PFSK-1 (cell line): ENCODE measurements at regions not wholly inside any gene's neighbourhood (a gene's known extent, or its start where the extent isn't known, plus 50 kb on each side); places are given as distances from the start of the nearest gene placed in this dataset.

Experiments
- FOXP2 ChIP-seq: optimal IDR thresholded peaks from 2 replicates; pipeline ENCODE3; 2011; ENCODE audit warnings: borderline replicate concordance, control low read depth, inconsistent platforms; ENCODE audit not compliant: insufficient read depth; ENCODE audit errors: extremely low read length, extremely low read depth
- POLR2AphosphoS5 ChIP-seq: IDR thresholded peaks from 2 replicates; pipeline ENCODE4 v1.6.1; 2012; ENCODE audit warnings: low read depth, mild to moderate bottlenecking, control low read depth, low read length, moderate library complexity
- REST ChIP-seq, 2 experiments: IDR thresholded peaks; 2 replicates each; pipeline versions ENCODE4 v1.6.1 to v1.8.0; 2011 to 2012; ENCODE audit warnings: low read depth in 2 of 2, low read length in 2 of 2, control low read depth in 1 of 2, inconsistent platforms in 1 of 2, mild to moderate bottlenecking in 1 of 2, moderate library complexity in 1 of 2; ENCODE audit not compliant: insufficient read depth in 1 of 2
- SIN3A ChIP-seq: IDR thresholded peaks from 2 replicates; pipeline ENCODE4 v1.6.1; 2012; ENCODE audit warnings: mild to moderate bottlenecking, low read length, moderate library complexity, borderline replicate concordance; ENCODE audit not compliant: insufficient read depth
- TAF1 ChIP-seq: IDR thresholded peaks from 2 replicates; pipeline ENCODE4 v1.6.1; 2012; ENCODE audit warnings: low read length, control low read depth, borderline replicate concordance; ENCODE audit not compliant: insufficient read depth

- no peak for TF ChIP-seq REST (IDR thresholded peaks at IDR 0.05; ENCODE audit: insufficient read depth in 1 of 2, low read depth in 2 of 2, low read length in 2 of 2)
Observed at GRCh38 chr2:129705085-129705484, 274.4 kb upstream of the RAB6C start.

GRCh38 chr2:129707800-129708199 is 271.7 kb upstream of the RAB6C start:
- TF ChIP-seq TAF1 (no peak), FOXP2 (no peak), REST (IDR thresholded peaks at IDR 0.05; ENCODE audit: insufficient read depth in 1 of 2, low read depth in 2 of 2, low read length in 2 of 2) (no peak), SIN3A (no peak), POLR2AphosphoS5 (no peak)

- TF ChIP-seq SIN3A: no peak
- TF ChIP-seq POLR2AphosphoS5: no peak
- TF ChIP-seq REST (IDR thresholded peaks at IDR 0.05; ENCODE audit: insufficient read depth in 1 of 2, low read depth in 2 of 2, low read length in 2 of 2): no peak
- TF ChIP-seq FOXP2: no peak
Observed at GRCh38 chr2:129708221-129708967, 271.1 kb upstream of the RAB6C start.

GRCh38 chr2:129709001-129709955 is 270.2 kb upstream of the RAB6C start:
- no peak for TF ChIP-seq SIN3A
- TF ChIP-seq POLR2AphosphoS5: no peak
- no peak for TF ChIP-seq TAF1
- TF ChIP-seq FOXP2: no peak
- no peak for TF ChIP-seq REST (IDR thresholded peaks at IDR 0.05; ENCODE audit: insufficient read depth in 1 of 2, low read depth in 2 of 2, low read length in 2 of 2)
